ENCODE measurements at regions not wholly inside any gene's neighbourhood (a gene's known extent, or its start where the extent isn't known, plus 50 kb on each side); places are given as distances from the start of the nearest gene placed in this dataset.

- Mint-ChIP-seq H3K27me3 (no peaks in the 10 kb centered on the region), H3K9me3 (peaks cover 0 to 1% of the 10 kb centered on the region in 2 donors), H3K4me1 (ENCODE audit: low read depth in 2 of 2) (no peaks in the 10 kb centered on the region), H3K36me3 (ENCODE audit: insufficient read depth) (no peaks in the 10 kb centered on the region), H3K27ac (no peak overlapping the region), H3K4me3 (no peak overlapping the region)
- ATAC-seq (replicated peaks) (no peak), DNase-seq (no peak)
Measured at GRCh38 chr4:100130964-100131363, 59.3 kb downstream of the DDIT4L start.

GRCh38 chr4:100130491-100130890 lies 59.8 kb downstream of the DDIT4L start:
- H3K27me3 Mint-ChIP-seq, result no peaks in the 10 kb centered on the region
- H3K4me3 Mint-ChIP-seq, result no peak overlapping the region
- DNase-seq, result no peak
- H3K27ac Mint-ChIP-seq, result no peak overlapping the region
- H3K36me3 Mint-ChIP-seq (ENCODE audit: insufficient read depth), result no peaks in the 10 kb centered on the region
- H3K4me1 Mint-ChIP-seq (ENCODE audit: low read depth in 2 of 2), result no peaks in the 10 kb centered on the region
- ATAC-seq (replicated peaks), result no peak
- H3K9me3 Mint-ChIP-seq, result peaks cover 0 to 2% of the 10 kb centered on the region in 2 donors

- H3K36me3 Mint-ChIP-seq (ENCODE audit: insufficient read depth), result no peaks in the 10 kb centered on the region
Measured at GRCh38 chr4:100129774-100130173, 60.5 kb downstream of the DDIT4L start.

GRCh38 chr4:100128338-100128737 lies 61.9 kb downstream of the DDIT4L start:
- Mint-ChIP-seq H3K9me3 (peaks cover 0 to 4% of the 10 kb centered on the region in 2 donors), H3K4me1 (ENCODE audit: low read depth in 2 of 2) (no peaks in the 10 kb centered on the region), H3K4me3 (no peak overlapping the region), H3K27me3 (no peaks in the 10 kb centered on the region), H3K36me3 (ENCODE audit: insufficient read depth) (no peaks in the 10 kb centered on the region), H3K27ac (no peak overlapping the region)
- ATAC-seq (replicated peaks) (no peak), DNase-seq (no peak)

More at GRCh38 chr4:100129774-100130173, 60.5 kb downstream of the DDIT4L start:
- no peak overlapping the region for H3K4me3 Mint-ChIP-seq
- peaks cover 0 to 4% of the 10 kb centered on the region in 2 donors for H3K9me3 Mint-ChIP-seq
- no peaks in the 10 kb centered on the region for H3K27me3 Mint-ChIP-seq
- ATAC-seq (replicated peaks) (no peak), DNase-seq (no peak)
- no peaks in the 10 kb centered on the region for H3K4me1 Mint-ChIP-seq (ENCODE audit: low read depth in 2 of 2)
- H3K27ac Mint-ChIP-seq, result no peak overlapping the region

GRCh38 chr4:100124715-100125114 lies 65.6 kb downstream of the DDIT4L start:
- DNase-seq (no peak), ATAC-seq (replicated peaks) (no peak)
- peaks cover 0 to 4% of the 10 kb centered on the region in 2 donors for H3K27me3 Mint-ChIP-seq
- H3K4me3 Mint-ChIP-seq, result no peak overlapping the region
- H3K4me1 Mint-ChIP-seq (ENCODE audit: low read depth in 2 of 2), result no peaks in the 10 kb centered on the region
- H3K9me3 Mint-ChIP-seq, result peaks cover 0 to 4% of the 10 kb centered on the region in 2 donors
- no peak overlapping the region for H3K27ac Mint-ChIP-seq
- H3K36me3 Mint-ChIP-seq (ENCODE audit: insufficient read depth), result no peaks in the 10 kb centered on the region

GRCh38 chr4:100118181-100118580 lies 72.1 kb downstream of the DDIT4L start:
- H3K4me3 Mint-ChIP-seq, result no peak overlapping the region
- ATAC-seq (replicated peaks), result no peak
- no peaks in the 10 kb centered on the region for H3K36me3 Mint-ChIP-seq (ENCODE audit: insufficient read depth)
- no peak overlapping the region for H3K27ac Mint-ChIP-seq
- H3K9me3 Mint-ChIP-seq, result no peaks in the 10 kb centered on the region
- peaks cover 0 to 4% of the 10 kb centered on the region in 2 donors for H3K27me3 Mint-ChIP-seq
- H3K4me1 Mint-ChIP-seq (ENCODE audit: low read depth in 2 of 2), result no peaks in the 10 kb centered on the region
- no peak for DNase-seq

- Mint-ChIP-seq H3K4me1 (ENCODE audit: low read depth in 2 of 2) (no peaks in the 10 kb centered on the region), H3K4me3 (no peak overlapping the region), H3K27me3 (peaks cover 0 to 4% of the 10 kb centered on the region in 2 donors), H3K36me3 (ENCODE audit: insufficient read depth) (no peaks in the 10 kb centered on the region), H3K9me3 (no peaks in the 10 kb centered on the region), H3K27ac (no peak overlapping the region)
- no peak for ATAC-seq (replicated peaks)
- no peak for DNase-seq
Measured at GRCh38 chr4:100117750-100118149, 72.5 kb downstream of the DDIT4L start.

- Mint-ChIP-seq H3K36me3 (ENCODE audit: insufficient read depth) (no peaks in the 10 kb centered on the region), H3K27ac (no peak overlapping the region), H3K4me3 (no peak overlapping the region), H3K27me3 (no peaks in the 10 kb centered on the region), H3K9me3 (no peaks in the 10 kb centered on the region), H3K4me1 (ENCODE audit: low read depth in 2 of 2) (no peaks in the 10 kb centered on the region)
- no peak for DNase-seq
- ATAC-seq (replicated peaks), result no peak
Measured at GRCh38 chr4:100114909-100115308, 75.4 kb downstream of the DDIT4L start.

- H3K9me3 Mint-ChIP-seq, result no peaks in the 10 kb centered on the region
- H3K27me3 Mint-ChIP-seq, result no peaks in the 10 kb centered on the region
- ATAC-seq (replicated peaks), result no peak
- no peak for DNase-seq
- no peaks in the 10 kb centered on the region for H3K36me3 Mint-ChIP-seq (ENCODE audit: insufficient read depth)
- no peak overlapping the region for H3K4me3 Mint-ChIP-seq
- H3K4me1 Mint-ChIP-seq (ENCODE audit: low read depth in 2 of 2), result no peaks in the 10 kb centered on the region
- no peak overlapping the region for H3K27ac Mint-ChIP-seq
Measured at GRCh38 chr4:100113732-100114131, 76.5 kb downstream of the DDIT4L start.

GRCh38 chr4:100113096-100113495 lies 77.2 kb downstream of the DDIT4L start:
- Mint-ChIP-seq H3K27ac (no peak overlapping the region), H3K4me1 (ENCODE audit: low read depth in 2 of 2) (no peaks in the 10 kb centered on the region), H3K9me3 (no peaks in the 10 kb centered on the region), H3K4me3 (no peak overlapping the region), H3K27me3 (no peaks in the 10 kb centered on the region), H3K36me3 (ENCODE audit: insufficient read depth) (no peaks in the 10 kb centered on the region)
- DNase-seq (no peak), ATAC-seq (replicated peaks) (no peak)

- ATAC-seq (replicated peaks), result no peak
- Mint-ChIP-seq H3K9me3 (no peaks in the 10 kb centered on the region), H3K27ac (no peak overlapping the region), H3K27me3 (no peaks in the 10 kb centered on the region), H3K4me1 (ENCODE audit: low read depth in 2 of 2) (peaks cover 11 to 13% of the 10 kb centered on the region in 2 donors), H3K36me3 (ENCODE audit: insufficient read depth) (no peaks in the 10 kb centered on the region), H3K4me3 (no peak overlapping the region)
- no peak for DNase-seq
Measured at GRCh38 chr4:100109921-100110320, 80.3 kb downstream of the DDIT4L start.

GRCh38 chr4:100108869-100109268 lies 81.4 kb downstream of the DDIT4L start:
- DNase-seq (no peak), ATAC-seq (replicated peaks) (no peak)
- Mint-ChIP-seq H3K27ac (no peak overlapping the region), H3K36me3 (ENCODE audit: insufficient read depth) (no peaks in the 10 kb centered on the region), H3K27me3 (no peaks in the 10 kb centered on the region), H3K4me1 (ENCODE audit: low read depth in 2 of 2) (peaks cover 13 to 14% of the 10 kb centered on the region in 2 donors), H3K4me3 (no peak overlapping the region), H3K9me3 (no peaks in the 10 kb centered on the region)

- H3K9me3 Mint-ChIP-seq, result no peaks in the 10 kb centered on the region
- ATAC-seq (replicated peaks), result peak; percentile 99
- no peaks in the 10 kb centered on the region for H3K27me3 Mint-ChIP-seq
- DNase-seq, result peak; percentile 9 to 21 (median 13)
- H3K4me3 Mint-ChIP-seq, result no peak overlapping the region
- no peaks in the 10 kb centered on the region for H3K36me3 Mint-ChIP-seq (ENCODE audit: insufficient read depth)
- peaks cover 13 to 14% of the 10 kb centered on the region in 2 donors for H3K4me1 Mint-ChIP-seq (ENCODE audit: low read depth in 2 of 2)
- H3K27ac Mint-ChIP-seq, result peak overlapping the region; percentile 4 to 30
Measured at GRCh38 chr4:100106982-100107381, 83.3 kb downstream of the DDIT4L start.

- no peak overlapping the region for H3K4me3 Mint-ChIP-seq
- no peak overlapping the region for H3K27ac Mint-ChIP-seq
- H3K4me1 Mint-ChIP-seq (ENCODE audit: low read depth in 2 of 2), result peaks cover 28 to 32% of the 10 kb centered on the region in 2 donors
- H3K27me3 Mint-ChIP-seq, result no peaks in the 10 kb centered on the region
- H3K9me3 Mint-ChIP-seq, result no peaks in the 10 kb centered on the region
- ATAC-seq (replicated peaks) (no peak), DNase-seq (no peak)
- no peaks in the 10 kb centered on the region for H3K36me3 Mint-ChIP-seq (ENCODE audit: insufficient read depth)
Measured at GRCh38 chr4:100103671-100104070, 86.6 kb downstream of the DDIT4L start.

GRCh38 chr4:100100985-100101384 lies 89.3 kb downstream of the DDIT4L start:
- no peaks in the 10 kb centered on the region for H3K27me3 Mint-ChIP-seq
- peaks cover 20% of the 10 kb centered on the region in 2 donors for H3K4me1 Mint-ChIP-seq (ENCODE audit: low read depth in 2 of 2)
- no peaks in the 10 kb centered on the region for H3K9me3 Mint-ChIP-seq
- H3K36me3 Mint-ChIP-seq (ENCODE audit: insufficient read depth), result no peaks in the 10 kb centered on the region
- peak overlapping the region; percentile 65 to 66 for H3K4me3 Mint-ChIP-seq
- no peak for DNase-seq
- H3K27ac Mint-ChIP-seq, result no peak overlapping the region
- peak; percentile 82 for ATAC-seq (replicated peaks)
